ENCODE measurements at regions not wholly inside any gene's neighbourhood (a gene's known extent, or its start where the extent isn't known, plus 50 kb on each side); places are given as distances from the start of the nearest gene placed in this dataset.

GRCh38 chr13:22027566-22027965 lies 356.7 kb downstream of the FGF9 start:
- H3K27me3 ChIP-seq (ENCODE audit: insufficient read depth, low read length, poor library complexity, severe bottlenecking) = no peaks in the 10 kb centered on the region
- no peaks in the 10 kb centered on the region for H3F3A ChIP-seq (ENCODE audit: low read depth)
- no peaks in the 10 kb centered on the region for H3K4me1 ChIP-seq (ENCODE audit: insufficient read depth, low read length, poor library complexity, severe bottlenecking)
- H3K4me2 ChIP-seq (ENCODE audit: low read depth, low read length, poor library complexity, severe bottlenecking) = no peak overlapping the region
- no peaks in the 10 kb centered on the region for H3K79me2 ChIP-seq (ENCODE audit: insufficient read depth, low read length)
- H3K4me3 ChIP-seq (ENCODE audit: low read length, poor library complexity, severe bottlenecking) = no peak overlapping the region
- H3K36me3 ChIP-seq (ENCODE audit: insufficient read depth, low read length) = no peaks in the 10 kb centered on the region
- H3K9ac ChIP-seq (ENCODE audit: low read depth, low read length, poor library complexity, severe bottlenecking) = no peak overlapping the region
- H4K20me1 ChIP-seq (ENCODE audit: insufficient read depth, low read length, poor library complexity, severe bottlenecking) = no peaks in the 10 kb centered on the region
- TF ChIP-seq CTCF (conservative IDR thresholded peaks at IDR 0.05; ENCODE audit: low read length) (no peak), EZH2phosphoT487 (IDR thresholded peaks at IDR 0.05; ENCODE audit: borderline replicate concordance) (no peak)
- H2AFZ ChIP-seq (ENCODE audit: low read length) = no peak overlapping the region
- H3K9me2 ChIP-seq (replicated peaks; ENCODE audit: low read depth, low read length) = no peaks in the 10 kb centered on the region
- H3K9me3 ChIP-seq (ENCODE audit: insufficient read depth, low read depth, low read length) = no peaks in the 10 kb centered on the region

GRCh38 chr13:22028831-22029230 lies 358.0 kb downstream of the FGF9 start:
- Histone ChIP-seq H3K9ac (ENCODE audit: low read depth, low read length, poor library complexity, severe bottlenecking) (no peak overlapping the region), H3K4me2 (ENCODE audit: low read depth, low read length, poor library complexity, severe bottlenecking) (no peak overlapping the region), H2AFZ (ENCODE audit: low read length) (no peak overlapping the region), H3K36me3 (ENCODE audit: insufficient read depth, low read length) (no peaks in the 10 kb centered on the region), H4K20me1 (ENCODE audit: insufficient read depth, low read length, poor library complexity, severe bottlenecking) (no peaks in the 10 kb centered on the region), H3K9me3 (ENCODE audit: insufficient read depth, low read depth, low read length) (no peaks in the 10 kb centered on the region), H3K4me1 (ENCODE audit: insufficient read depth, low read length, poor library complexity, severe bottlenecking) (no peaks in the 10 kb centered on the region), H3K9me2 (replicated peaks; ENCODE audit: low read depth, low read length) (no peaks in the 10 kb centered on the region), H3K4me3 (ENCODE audit: low read length, poor library complexity, severe bottlenecking) (no peak overlapping the region), H3K27me3 (ENCODE audit: insufficient read depth, low read length, poor library complexity, severe bottlenecking) (no peaks in the 10 kb centered on the region), H3K79me2 (ENCODE audit: insufficient read depth, low read length) (no peaks in the 10 kb centered on the region), H3F3A (ENCODE audit: low read depth) (no peaks in the 10 kb centered on the region)
- TF ChIP-seq EZH2phosphoT487 (IDR thresholded peaks at IDR 0.05; ENCODE audit: borderline replicate concordance) = no peak
- no peak for TF ChIP-seq CTCF (conservative IDR thresholded peaks at IDR 0.05; ENCODE audit: low read length)

- Histone ChIP-seq H3K9me3 (ENCODE audit: insufficient read depth, low read depth, low read length) (no peaks in the 10 kb centered on the region), H3K79me2 (ENCODE audit: insufficient read depth, low read length) (no peaks in the 10 kb centered on the region), H4K20me1 (ENCODE audit: insufficient read depth, low read length, poor library complexity, severe bottlenecking) (no peaks in the 10 kb centered on the region), H2AFZ (ENCODE audit: low read length) (no peak overlapping the region), H3K27me3 (ENCODE audit: insufficient read depth, low read length, poor library complexity, severe bottlenecking) (no peaks in the 10 kb centered on the region), H3K4me1 (ENCODE audit: insufficient read depth, low read length, poor library complexity, severe bottlenecking) (no peaks in the 10 kb centered on the region), H3K36me3 (ENCODE audit: insufficient read depth, low read length) (no peaks in the 10 kb centered on the region), H3F3A (ENCODE audit: low read depth) (no peaks in the 10 kb centered on the region), H3K9me2 (replicated peaks; ENCODE audit: low read depth, low read length) (no peaks in the 10 kb centered on the region), H3K4me2 (ENCODE audit: low read depth, low read length, poor library complexity, severe bottlenecking) (no peak overlapping the region), H3K9ac (ENCODE audit: low read depth, low read length, poor library complexity, severe bottlenecking) (no peak overlapping the region), H3K4me3 (ENCODE audit: low read length, poor library complexity, severe bottlenecking) (no peak overlapping the region)
- TF ChIP-seq CTCF (conservative IDR thresholded peaks at IDR 0.05; ENCODE audit: low read length) (no peak), EZH2phosphoT487 (IDR thresholded peaks at IDR 0.05; ENCODE audit: borderline replicate concordance) (no peak)
These were observed 359.4 kb downstream of the FGF9 start for GRCh38 chr13:22030321-22030720.
